ENCODE measurements at regions not wholly inside any gene's neighbourhood (a gene's known extent, or its start where the extent isn't known, plus 50 kb on each side); places are given as distances from the start of the nearest gene placed in this dataset.

- DNase-seq (ENCODE audit: low read depth), result no peak
Observed at GRCh38 chr6:156017838-156018237, 562.2 kb upstream of the NOX3 start.

DNA sequence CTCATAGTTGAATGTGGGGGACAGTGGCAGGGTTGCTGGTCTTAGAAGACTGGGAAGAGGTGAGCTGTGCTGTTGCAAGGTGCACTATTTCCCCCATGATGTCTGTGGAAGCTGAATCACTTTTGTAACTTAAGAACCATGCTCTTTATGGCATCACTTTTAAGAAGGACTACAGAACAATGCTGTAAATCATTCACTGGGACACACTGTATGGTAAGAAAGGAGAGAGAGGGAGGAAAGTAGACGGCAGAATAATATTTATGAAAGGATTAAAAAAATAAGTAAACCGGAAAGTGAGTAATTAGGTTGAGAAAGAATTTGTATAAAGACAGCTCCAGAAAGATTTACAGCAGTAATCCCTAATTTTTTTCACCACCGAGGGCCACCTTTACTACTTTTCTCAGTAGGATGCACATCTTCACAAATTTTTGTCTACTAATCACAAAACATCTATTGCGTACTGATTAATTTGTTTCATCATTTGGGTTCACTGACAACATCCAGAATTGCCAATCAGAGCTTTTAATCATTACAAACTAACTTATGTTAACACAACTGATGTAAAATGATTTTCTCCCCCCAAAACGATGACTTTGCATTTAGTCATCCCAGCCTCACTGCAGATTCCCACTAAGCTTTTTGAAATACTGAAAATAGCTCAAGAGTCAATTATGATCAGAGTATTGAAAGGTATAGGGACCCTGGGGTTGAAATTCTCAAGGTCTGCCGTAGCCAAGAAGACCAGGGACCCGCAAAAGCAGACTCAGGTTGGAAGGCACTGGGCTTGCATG, 560.7 kb upstream of the NOX3 start:
- DNase-seq (ENCODE audit: low read depth), result peak; percentile 16

DNA sequence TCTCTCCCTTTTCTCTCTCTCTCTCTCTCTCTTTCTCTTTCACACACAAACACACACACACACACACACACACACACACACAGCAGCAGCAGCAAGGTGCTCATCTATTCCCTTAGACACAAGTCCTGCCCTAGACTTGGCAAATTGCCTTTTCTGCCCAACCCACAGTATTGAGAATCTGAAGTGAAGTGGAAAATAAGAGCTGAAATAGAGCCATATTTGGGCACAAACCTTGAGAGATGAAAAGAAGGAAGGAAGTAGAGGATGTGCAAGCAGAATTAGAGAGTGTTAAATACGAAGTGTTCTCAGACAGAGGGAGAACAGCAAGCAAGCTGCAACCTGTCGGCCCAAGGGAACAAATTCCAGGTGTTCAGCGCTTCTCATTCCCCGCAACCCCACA, 557.5 kb upstream of the NOX3 start:
- no peak for DNase-seq (ENCODE audit: low read depth)

DNA sequence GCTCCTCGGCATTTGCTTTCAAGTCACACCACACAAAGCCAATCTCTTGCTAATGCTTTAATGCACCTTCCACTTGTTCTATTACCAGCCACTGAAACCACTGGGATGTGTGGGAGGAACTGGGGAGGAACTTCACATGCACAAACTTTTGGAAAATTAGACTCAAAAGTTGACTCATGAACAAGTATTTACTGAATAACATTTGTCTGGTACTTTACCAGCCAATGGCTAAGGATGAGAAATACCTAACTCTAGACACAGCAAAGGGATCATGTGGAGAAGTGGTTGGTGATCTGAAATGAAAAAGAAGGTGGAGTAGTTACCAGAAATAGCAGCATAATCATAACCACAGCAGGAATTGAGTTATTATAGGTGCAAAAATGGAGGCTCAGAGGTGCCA, 554.0 kb upstream of the NOX3 start:
- DNase-seq (ENCODE audit: low read depth), result no peak

- no peak for DNase-seq (ENCODE audit: low read depth)
Observed at GRCh38 chr6:156004796-156005195, 549.2 kb upstream of the NOX3 start.

DNA sequence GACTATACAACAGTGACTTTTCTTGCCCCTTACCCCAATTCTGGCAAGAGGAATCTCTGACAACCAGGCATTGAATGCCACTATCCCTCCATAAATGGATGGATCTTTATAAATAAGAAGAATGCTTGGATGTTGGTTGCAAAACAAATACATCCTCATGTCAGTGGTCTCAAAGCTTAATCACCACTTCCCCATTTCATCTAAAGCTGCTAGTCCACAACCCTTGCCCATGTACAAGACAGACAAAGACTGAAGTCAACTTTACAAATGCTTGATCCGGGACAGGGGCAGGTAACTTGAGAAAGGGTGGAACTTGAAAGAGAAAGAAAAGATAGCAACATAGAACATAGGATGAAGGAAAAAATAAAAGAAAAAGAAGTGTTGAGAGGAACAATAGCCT, 540.5 kb upstream of the NOX3 start:
- no peak for DNase-seq (ENCODE audit: low read depth)

- DNase-seq (ENCODE audit: low read depth), result no peak
Observed at GRCh38 chr6:155995281-155995680, 539.6 kb upstream of the NOX3 start.

DNA sequence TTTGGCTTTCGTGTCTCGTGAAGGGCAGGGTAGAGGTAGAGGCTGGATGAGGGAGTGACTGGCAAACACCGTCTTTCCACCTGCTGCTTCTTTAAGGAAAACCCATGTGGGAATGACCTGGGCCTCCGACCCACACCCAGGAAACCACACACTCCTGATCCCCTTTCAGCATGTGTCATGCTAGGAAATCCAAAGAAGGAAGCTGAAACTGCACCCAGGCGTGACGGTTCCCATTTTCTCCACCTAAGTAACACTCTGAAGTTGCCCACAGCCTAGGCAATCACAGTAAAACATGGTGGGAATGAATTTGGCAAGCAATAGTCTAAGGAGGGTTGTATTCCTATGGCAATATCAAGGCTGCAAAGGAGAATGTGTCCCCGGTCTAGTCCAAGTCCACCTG, 538.4 kb upstream of the NOX3 start:
- DNase-seq (ENCODE audit: low read depth), result no peak

DNA sequence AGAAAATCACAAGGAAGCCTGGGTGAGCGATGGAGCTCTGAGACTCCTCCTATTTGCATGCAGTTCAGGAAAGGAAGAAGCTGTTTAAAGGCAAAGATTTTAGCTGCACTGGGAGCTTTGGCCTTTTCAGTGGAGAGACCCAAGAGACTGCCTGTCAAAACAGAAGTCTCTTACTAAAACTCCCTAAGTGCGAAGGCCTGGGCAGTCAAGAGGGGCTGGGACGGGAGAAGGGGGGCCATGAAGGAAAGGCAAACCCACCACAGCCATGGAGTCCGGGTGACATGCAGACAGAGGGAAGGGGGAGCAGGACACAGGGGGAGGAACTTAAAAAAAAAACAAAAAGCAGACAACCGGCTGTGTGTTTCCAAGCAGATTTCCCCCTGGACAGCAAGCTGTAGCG, 537.6 kb upstream of the NOX3 start:
- no peak for DNase-seq (ENCODE audit: low read depth)

DNA sequence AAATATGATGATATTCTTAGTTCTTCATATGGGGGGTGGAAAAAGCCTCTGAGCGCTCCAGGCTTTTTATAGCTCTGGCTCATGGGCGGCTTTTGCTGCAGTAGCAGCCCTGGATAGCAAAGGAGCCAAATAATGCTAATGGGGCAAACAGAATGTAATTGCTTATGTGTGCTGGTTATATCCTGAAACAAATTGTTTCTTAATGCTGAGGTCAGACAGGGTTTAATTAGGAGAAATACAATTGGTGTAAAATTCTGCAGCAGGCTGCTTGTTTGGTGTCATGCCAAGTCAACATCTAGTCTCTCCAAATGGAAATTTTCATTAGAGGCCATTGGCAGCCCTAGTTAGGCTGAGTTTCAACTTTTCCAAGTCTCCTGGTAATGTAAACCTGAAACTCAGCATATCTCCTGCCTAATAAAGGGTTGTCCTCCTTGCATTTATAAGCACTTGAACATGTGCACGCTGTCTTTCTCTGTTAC, 530.1 kb upstream of the NOX3 start:
- DNase-seq (ENCODE audit: low read depth), result no peak

DNA sequence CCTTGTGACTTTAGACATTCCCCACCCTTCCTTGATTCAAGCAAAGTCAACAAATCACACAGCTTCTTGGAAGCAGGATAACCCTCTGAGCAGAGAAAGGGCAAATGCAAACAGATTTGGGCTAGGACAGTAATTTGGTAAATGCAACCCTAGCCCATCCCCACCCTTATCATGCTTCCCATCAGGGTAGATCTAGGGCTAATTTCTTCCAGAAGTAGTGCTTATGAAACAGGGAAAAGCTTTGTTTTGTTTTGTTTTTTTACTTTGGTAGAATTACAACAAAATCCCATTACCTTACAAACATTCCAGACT, 525.1 kb upstream of the NOX3 start:
- DNase-seq (ENCODE audit: low read depth), result no peak

DNA sequence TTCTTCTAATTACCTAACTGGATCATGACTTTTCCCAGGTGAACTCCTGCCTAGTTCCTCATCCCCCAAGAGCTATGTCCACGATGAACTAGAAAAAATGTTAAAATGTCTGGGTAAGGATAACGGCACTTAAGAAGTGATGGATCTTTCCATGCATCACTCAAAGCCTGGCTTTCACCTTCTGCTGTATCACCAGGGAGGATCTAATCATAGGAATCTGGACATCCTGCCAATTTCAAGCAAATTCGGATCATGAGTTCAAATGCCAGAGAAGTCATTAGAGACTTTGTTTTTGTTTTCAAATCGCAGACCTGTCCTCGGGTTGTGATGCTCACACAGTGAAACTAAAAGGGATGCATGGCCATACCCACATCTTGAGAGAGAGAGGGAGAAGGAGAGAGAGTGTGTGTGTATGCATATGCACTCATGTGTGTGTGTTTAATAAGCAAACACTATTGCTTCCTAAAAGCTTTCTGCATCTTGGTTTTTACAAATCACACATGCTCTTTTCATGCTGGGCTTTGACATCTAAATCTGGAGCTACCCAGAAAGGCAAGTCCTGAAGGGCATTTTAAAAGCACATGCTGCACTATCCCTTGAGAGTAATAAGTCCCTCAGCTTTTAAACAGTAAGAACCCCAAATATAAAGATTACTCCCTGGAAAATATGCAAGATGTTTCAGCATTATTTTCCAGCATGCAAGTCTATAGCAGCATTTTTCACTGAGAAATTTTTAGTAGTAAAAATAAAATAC, 524.6 kb upstream of the NOX3 start:
- DNase-seq (ENCODE audit: low read depth), result no peak

DNA sequence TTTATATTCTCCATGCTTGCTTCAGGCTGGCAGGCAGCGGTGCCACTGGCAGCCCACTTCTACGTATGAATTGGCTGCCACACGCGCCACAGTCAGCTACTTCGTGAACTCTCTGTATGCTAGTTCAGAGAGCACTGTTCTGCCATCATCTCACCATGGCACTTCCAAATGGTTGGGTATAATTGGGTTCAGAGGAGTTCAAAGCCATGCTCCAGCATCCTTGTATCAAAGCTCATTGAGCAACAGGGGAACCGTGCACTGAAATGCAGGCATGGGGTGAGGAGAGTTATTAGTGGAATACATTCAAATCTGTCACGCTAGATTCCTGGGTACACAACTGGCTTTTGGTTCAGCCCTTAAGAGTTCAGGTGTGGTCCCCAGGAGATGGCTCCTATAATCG, 519.9 kb upstream of the NOX3 start:
- DNase-seq (ENCODE audit: low read depth), result no peak

DNA sequence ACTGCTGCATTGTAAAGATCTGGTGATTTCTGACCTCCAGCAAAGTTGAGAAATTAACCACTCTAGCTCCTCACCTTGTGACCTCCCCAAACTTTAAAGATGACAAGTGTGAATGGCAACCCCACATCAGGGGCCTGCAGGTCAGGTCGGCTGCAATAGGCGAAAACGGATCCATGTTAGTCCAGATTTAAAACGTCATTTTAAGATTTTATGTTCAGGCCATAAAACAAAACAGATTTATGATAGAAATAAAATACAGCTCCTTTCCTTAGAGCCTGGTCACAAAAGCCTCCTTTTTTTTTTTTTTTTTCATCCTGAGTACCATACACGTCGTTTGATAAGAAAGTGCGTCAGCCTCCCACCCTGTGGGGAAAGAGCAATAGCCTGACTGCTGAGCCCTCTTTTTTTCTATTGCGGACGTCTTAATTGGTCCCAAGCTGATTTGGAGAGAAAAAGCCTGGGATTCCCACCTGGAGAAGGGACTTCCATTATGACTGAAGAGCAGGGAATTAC, 519.2 kb upstream of the NOX3 start:
- DNase-seq (ENCODE audit: low read depth), result no peak

DNA sequence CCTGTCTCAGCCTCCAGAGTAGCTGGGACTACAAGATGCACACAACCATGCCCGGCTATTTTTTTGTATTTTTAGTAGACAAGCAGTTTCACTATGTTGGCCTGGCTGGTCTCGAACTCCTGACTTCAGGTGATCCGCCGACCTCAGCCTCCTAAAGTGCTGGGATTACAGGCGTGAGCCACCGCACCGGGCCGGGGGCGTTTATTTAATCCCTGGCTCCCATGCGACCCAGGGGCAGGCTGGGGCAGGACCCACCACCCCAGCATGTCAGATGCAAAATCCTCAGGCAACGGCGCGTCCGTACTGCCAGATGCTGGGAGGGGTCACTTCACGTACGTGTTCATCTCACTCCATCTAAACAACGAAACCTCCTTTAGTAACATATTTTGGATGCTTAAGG, 518.7 kb upstream of the NOX3 start:
- DNase-seq (ENCODE audit: low read depth), result no peak

DNA sequence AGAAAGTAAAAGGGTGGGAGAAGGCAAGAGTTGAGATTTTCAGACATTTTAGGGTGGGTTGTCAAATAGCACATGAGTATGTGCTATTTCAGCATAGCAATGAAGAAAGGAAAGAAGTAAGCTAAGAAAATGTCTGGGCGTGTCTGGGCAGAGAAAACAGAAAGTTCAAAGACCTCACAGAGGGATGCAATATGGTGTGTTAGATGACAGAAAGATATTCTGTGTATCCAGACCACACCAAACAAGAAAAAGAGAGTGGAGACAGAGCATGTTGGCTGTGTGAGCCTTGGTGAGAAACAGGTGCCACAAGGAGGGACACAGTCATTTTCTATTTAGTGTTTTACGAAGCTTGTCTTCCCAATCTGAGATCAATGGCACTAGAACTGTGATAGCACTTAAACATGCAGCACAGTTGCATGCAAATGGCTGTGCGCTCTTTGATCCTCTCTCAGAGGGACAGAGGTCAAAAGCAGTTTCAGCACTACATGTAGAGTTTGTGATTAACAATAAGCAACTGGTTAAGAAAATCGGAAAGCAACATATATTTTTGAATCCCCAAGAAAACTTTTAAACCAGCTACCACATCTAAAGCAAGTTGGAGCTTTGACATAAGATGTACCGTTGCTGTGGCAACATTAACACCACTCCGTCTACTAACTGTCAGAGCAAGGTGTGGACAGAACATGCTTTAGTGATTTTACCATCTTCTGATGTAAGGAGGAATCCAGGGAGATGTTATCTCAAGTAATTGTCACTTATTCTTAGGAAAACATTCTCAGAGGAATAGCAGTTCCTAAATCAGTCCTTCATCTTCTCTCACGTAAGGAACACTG, 515.5 kb upstream of the NOX3 start:
- DNase-seq (ENCODE audit: low read depth), result no peak

DNA sequence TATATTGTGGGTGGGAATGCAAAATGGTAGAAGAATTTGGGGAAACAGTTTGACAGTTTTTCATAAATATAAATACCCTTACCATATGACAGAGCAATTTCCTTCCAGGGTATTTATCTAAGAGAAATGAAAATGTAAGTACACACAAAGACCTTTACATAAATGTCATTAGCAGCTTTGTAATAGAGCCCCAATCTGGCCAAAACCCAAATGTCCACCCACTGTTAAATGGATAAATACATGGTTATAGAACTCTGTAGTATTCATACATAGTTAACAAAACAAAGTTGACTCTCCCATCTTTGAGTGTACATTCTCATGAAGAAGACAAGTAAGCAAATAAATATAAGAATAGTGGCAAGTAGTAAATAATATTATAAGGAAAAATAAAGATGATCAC, 514.8 kb upstream of the NOX3 start:
- no peak for DNase-seq (ENCODE audit: low read depth)

DNA sequence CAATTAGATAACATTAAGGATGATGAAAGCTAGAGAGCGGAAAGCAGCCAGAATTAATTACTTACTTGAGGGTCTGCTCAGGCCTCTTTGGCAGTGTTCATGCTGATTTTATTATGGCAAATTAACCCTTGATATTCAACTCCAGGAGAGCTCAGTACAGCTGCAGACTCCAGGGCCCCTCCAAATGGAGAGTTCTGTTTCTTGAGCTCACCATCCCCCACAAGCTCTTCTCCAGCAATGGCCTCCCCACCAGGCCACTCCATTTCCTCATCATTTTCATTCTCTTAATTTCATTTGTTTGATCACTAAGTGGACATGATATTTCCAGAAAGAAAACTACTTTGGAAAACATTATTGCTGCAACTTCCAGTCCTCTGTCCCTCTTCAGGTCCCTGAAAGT, 513.3 kb upstream of the NOX3 start:
- no peak for DNase-seq (ENCODE audit: low read depth)

GRCh38 chr6:155967322-155967721, 511.7 kb upstream of the NOX3 start:
- DNase-seq (ENCODE audit: low read depth), result no peak

- DNase-seq (ENCODE audit: low read depth), result no peak
Observed at GRCh38 chr6:155964544-155964943, 508.9 kb upstream of the NOX3 start.

DNA sequence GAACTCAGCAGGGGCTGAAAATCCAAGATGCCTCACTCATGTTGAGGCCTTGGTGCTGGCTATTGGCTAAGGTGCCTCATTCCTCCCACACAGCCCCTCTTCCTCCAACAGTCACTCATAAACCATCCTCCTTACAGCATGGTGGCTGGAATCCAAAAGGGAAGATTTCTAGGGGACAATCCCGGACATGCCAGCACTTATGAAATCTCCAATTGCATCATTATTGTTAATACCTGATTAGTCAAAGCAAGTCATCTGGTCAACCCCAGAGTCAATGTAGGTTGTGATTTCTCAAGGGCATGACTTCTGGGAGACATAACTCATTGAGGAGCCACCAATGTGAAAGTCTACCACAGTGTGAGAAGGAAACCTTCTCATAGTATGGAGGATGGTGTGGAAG, 506.6 kb upstream of the NOX3 start:
- peak; percentile 13 for DNase-seq (ENCODE audit: low read depth)

DNA sequence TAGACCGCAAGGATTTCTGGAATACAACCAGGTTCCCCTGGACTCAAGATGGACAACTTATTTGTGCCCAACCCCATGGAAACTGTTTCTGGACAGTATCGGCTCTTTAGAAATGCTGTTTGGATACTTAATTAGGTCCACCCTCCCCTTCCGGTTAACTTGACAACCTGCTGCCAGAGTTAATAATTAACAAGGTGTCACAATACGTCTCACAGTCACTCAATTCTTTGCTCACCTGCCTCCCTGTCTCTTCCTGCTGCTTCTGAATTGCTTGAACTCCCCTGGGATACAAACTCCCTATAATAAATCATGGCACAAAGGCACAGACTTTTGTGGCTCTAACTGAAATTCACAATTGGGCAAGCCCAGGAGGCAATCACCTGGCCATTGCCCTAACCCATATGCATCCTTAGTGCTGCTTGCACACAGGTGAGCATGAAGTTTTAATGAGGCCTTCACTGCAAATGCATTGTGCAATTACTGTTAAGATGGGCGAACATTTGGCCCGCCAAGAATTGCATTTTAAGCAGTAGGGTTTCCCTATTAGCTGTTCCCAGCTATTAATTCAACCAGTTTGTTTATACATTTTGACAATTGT, 504.4 kb upstream of the NOX3 start:
- DNase-seq (ENCODE audit: low read depth), result no peak
